ENCODE measurements at regions not wholly inside any gene's neighbourhood (a gene's known extent, or its start where the extent isn't known, plus 50 kb on each side); places are given as distances from the start of the nearest gene placed in this dataset.
A peak's percentile ranks its signal among the peaks of the same experiment; 100 is the strongest.

GRCh38 chr15:35671981-35672380, 126.0 kb upstream of the DPH6 start:
- no peak for TF ChIP-seq CTCF (IDR thresholded peaks at IDR 0.05)
- H3K27me3 Mint-ChIP-seq (ENCODE audit: low read depth, poor library complexity), result no peaks in the 10 kb centered on the region
- no peaks in the 10 kb centered on the region for H3K36me3 Mint-ChIP-seq (ENCODE audit: low read depth)
- H3K27ac Mint-ChIP-seq, result no peak overlapping the region
- H3K4me3 Mint-ChIP-seq, result no peak overlapping the region
- DNase-seq, result no peak
- H3K9me3 Mint-ChIP-seq, result no peaks in the 10 kb centered on the region
- H3K4me1 Mint-ChIP-seq, result peaks cover 49% of the 10 kb centered on the region

GRCh38 chr15:35673093-35673684, 127.2 kb upstream of the DPH6 start:
- Mint-ChIP-seq H3K36me3 (ENCODE audit: low read depth) (no peaks in the 10 kb centered on the region), H3K4me1 (peaks cover 45% of the 10 kb centered on the region), H3K4me3 (no peak overlapping the region), H3K27ac (peak overlapping the region; percentile 10), H3K9me3 (no peaks in the 10 kb centered on the region), H3K27me3 (ENCODE audit: low read depth, poor library complexity) (no peaks in the 10 kb centered on the region)
- no peak for TF ChIP-seq CTCF (IDR thresholded peaks at IDR 0.05)
- DNase-seq, result no peak

GRCh38 chr15:35674873-35675781, 129.2 kb upstream of the DPH6 start:
- Mint-ChIP-seq H3K4me1 (peaks cover 34% of the 10 kb centered on the region), H3K36me3 (ENCODE audit: low read depth) (no peaks in the 10 kb centered on the region), H3K4me3 (no peak overlapping the region), H3K27ac (peak overlapping the region; percentile 98), H3K27me3 (ENCODE audit: low read depth, poor library complexity) (peaks cover 3% of the 10 kb centered on the region), H3K9me3 (no peaks in the 10 kb centered on the region)
- no peak for TF ChIP-seq CTCF (IDR thresholded peaks at IDR 0.05)
- no peak for DNase-seq

- DNase-seq, result no peak
- H3K27me3 Mint-ChIP-seq (ENCODE audit: low read depth, poor library complexity), result peaks cover 3% of the 10 kb centered on the region
- no peaks in the 10 kb centered on the region for H3K9me3 Mint-ChIP-seq
- H3K4me3 Mint-ChIP-seq, result no peak overlapping the region
- H3K27ac Mint-ChIP-seq, result no peak overlapping the region
- peaks cover 30% of the 10 kb centered on the region for H3K4me1 Mint-ChIP-seq
- no peaks in the 10 kb centered on the region for H3K36me3 Mint-ChIP-seq (ENCODE audit: low read depth)
- no peak for TF ChIP-seq CTCF (IDR thresholded peaks at IDR 0.05)
Observed at GRCh38 chr15:35678774-35679173, 132.8 kb upstream of the DPH6 start.

GRCh38 chr15:35679186-35679585, 133.2 kb upstream of the DPH6 start:
- H3K27me3 Mint-ChIP-seq (ENCODE audit: low read depth, poor library complexity), result peaks cover 3% of the 10 kb centered on the region
- TF ChIP-seq CTCF (IDR thresholded peaks at IDR 0.05), result no peak
- H3K9me3 Mint-ChIP-seq, result no peaks in the 10 kb centered on the region
- no peaks in the 10 kb centered on the region for H3K36me3 Mint-ChIP-seq (ENCODE audit: low read depth)
- DNase-seq, result no peak
- no peak overlapping the region for H3K27ac Mint-ChIP-seq
- H3K4me1 Mint-ChIP-seq, result peaks cover 30% of the 10 kb centered on the region
- H3K4me3 Mint-ChIP-seq, result no peak overlapping the region
